Mucosa of descending colon (tissue), 3 donors: ENCODE measurements at regions not wholly inside any gene's neighbourhood (a gene's known extent, or its start where the extent isn't known, plus 50 kb on each side); places are given as distances from the start of the nearest gene placed in this dataset.

Experiments used
- ATAC-seq: fragments of 200-7000 bp; cut with Tn5 transposase; one replicate; pipeline ENCODE4 v1.9.1; 2020; ENCODE audit warnings: mild to moderate bottlenecking, moderate library complexity
- DNase-seq, 3 donors: peaks; one replicate each; pipeline ENCODE4 v3.0.0-alpha.2; 2020
- H3K36me3 ChIP-seq: fragments of 200-600 bp; one replicate; pipeline ENCODE4 v1.8.0; 2021; ENCODE audit warnings: low read depth, mild to moderate bottlenecking
- H3K4me1 ChIP-seq: fragments of 200-600 bp; one replicate; pipeline ENCODE4 v1.8.0; 2021; ENCODE audit warnings: low read depth, mild to moderate bottlenecking
- H3K4me3 ChIP-seq: fragments of 200-600 bp; one replicate; pipeline ENCODE4 v1.8.0; 2021; ENCODE audit warnings: mild to moderate bottlenecking
- H3K9me3 ChIP-seq: fragments of 200-600 bp; one replicate; pipeline ENCODE4 v1.8.0; 2021; ENCODE audit warnings: mild to moderate bottlenecking
- intact Hi-C, 2 donors: fragments of 100-400 bp; cut with DNase I in 1 of 2; cut with micrococcal nuclease in 1 of 2; formaldehyde crosslinking; loops; one replicate each; pipeline versions ENCODE4 v1.11.0 to v1.11.1; 2022; cut with DNase I, micrococcal nuclease
- TF ChIP-seq, protein P1 (sequence below): fragments of 200-600 bp; IDR thresholded peaks from one replicate; pipeline ENCODE4 v1.8.0; 2022; ENCODE audit warnings: antibody characterized with exemption, mild to moderate bottlenecking
- donor health status: DM: no; HTN: no; CAD: no; lungs with moderate emphysema.
- donor health status: DM: no; HTN: no; CAD: no.
- donor health status: DM: no; HTN: yes; CAD: no.

DNA sequence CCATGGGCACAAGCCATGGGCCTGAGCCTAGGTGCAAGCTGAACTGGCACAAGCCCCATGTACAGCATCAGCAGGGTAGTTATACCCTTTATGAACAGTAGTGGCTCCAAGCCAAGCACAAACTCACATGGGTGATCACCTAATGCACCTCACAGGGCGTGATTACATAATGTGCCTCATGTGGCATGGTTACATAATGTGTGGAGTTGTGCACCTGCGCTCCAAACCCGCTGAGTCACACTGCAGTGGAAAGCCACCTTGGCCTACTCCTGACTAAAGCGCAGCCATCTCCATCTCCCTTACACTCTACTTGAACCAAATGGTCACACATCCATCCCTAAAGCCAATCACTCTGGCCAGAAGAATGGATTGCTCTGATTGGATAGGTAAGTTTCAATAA, 279.7 kb downstream of the MBD2 start:
- no peak for DNase-seq
- Histone ChIP-seq H3K9me3 (peaks cover 16% of the 10 kb centered on the region), H3K36me3 (no peaks in the 10 kb centered on the region), H3K4me3 (no peak overlapping the region), H3K4me1 (no peaks in the 10 kb centered on the region)
- TF ChIP-seq, protein P1, sequence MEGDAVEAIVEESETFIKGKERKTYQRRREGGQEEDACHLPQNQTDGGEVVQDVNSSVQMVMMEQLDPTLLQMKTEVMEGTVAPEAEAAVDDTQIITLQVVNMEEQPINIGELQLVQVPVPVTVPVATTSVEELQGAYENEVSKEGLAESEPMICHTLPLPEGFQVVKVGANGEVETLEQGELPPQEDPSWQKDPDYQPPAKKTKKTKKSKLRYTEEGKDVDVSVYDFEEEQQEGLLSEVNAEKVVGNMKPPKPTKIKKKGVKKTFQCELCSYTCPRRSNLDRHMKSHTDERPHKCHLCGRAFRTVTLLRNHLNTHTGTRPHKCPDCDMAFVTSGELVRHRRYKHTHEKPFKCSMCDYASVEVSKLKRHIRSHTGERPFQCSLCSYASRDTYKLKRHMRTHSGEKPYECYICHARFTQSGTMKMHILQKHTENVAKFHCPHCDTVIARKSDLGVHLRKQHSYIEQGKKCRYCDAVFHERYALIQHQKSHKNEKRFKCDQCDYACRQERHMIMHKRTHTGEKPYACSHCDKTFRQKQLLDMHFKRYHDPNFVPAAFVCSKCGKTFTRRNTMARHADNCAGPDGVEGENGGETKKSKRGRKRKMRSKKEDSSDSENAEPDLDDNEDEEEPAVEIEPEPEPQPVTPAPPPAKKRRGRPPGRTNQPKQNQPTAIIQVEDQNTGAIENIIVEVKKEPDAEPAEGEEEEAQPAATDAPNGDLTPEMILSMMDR: no peak
- ATAC-seq: no peak
- intact Hi-C loops: no loop called here

- ATAC-seq (no peak), DNase-seq (no peak)
- Histone ChIP-seq H3K4me3 (no peak overlapping the region), H3K4me1 (no peaks in the 10 kb centered on the region), H3K36me3 (no peaks in the 10 kb centered on the region), H3K9me3 (peaks cover 16% of the 10 kb centered on the region)
- TF ChIP-seq, protein P1: no peak
- intact Hi-C loops: no loop called here
These were observed 281.1 kb downstream of the MBD2 start for GRCh38 chr18:53943326-53943860.

DNA sequence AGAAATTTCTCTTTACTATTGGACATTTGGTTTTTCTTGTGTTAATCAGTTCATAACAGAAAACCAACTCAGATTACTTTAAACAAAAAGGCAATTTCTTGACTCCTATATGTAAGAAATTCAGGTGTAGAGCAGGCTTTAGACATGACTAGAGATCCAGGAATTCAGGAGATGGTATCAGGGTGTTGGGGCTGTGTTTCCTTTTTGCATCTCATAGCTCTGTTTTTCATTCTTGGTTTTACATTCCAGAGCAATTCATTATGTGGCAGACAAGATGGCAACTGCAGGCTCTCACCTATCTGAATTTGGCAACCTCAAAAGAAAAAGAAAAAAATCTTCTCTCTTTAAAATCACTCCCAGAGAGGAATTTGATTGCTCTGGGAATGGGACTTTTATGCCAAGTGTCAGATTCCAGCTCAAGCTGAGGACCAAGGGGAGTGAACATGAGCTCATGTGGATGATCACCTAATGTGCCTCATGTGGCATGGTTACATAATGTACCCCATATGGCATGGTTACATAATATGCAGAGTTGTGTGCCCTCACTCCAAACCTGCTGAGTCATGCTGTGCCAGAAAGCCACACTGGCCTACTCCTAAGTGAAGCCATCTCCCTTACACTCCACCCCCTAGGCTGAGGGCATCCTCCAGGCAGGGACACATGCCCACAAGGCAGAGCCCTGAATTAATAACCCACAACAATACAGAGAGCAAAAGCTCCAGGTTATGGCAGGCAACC, 282.7 kb downstream of the MBD2 start:
- no peaks in the 10 kb centered on the region for H3K4me1 ChIP-seq
- H3K9me3 ChIP-seq: peaks cover 16% of the 10 kb centered on the region
- intact Hi-C loops: no loop called here
- DNase-seq (no peak), ATAC-seq (no peak)
- no peaks in the 10 kb centered on the region for H3K36me3 ChIP-seq
- TF ChIP-seq, protein P1: no peak
- no peak overlapping the region for H3K4me3 ChIP-seq

GRCh38 chr18:53937037-53937436, 287.4 kb downstream of the MBD2 start:
- ATAC-seq: no peak
- no peaks in the 10 kb centered on the region for H3K36me3 ChIP-seq
- no peaks in the 10 kb centered on the region for H3K4me1 ChIP-seq
- intact Hi-C loops: no loop called here
- H3K4me3 ChIP-seq: no peak overlapping the region
- TF ChIP-seq, protein P1: no peak
- no peak for DNase-seq
- H3K9me3 ChIP-seq: no peaks in the 10 kb centered on the region

DNA sequence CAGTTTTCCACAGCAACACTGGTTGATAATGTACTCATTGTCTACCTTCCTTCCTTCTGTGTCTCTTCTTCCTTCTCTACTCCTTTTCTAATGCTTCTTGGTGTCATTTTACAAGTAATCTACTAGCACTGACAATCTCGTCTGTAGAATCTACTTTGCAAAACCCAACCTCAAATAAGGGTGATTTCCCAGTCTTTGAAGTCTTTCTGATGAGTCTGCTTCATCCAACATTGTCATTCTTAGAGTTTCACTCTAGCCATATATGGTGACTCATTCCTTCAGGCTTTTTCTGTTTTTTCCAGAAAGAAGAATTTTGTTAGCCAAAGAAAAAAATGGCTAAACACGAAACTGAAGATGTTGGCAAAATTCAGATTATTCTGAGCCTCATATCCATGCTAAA, 288.7 kb downstream of the MBD2 start:
- H3K36me3 ChIP-seq: no peaks in the 10 kb centered on the region
- DNase-seq (no peak), ATAC-seq (no peak)
- no peaks in the 10 kb centered on the region for H3K4me1 ChIP-seq
- TF ChIP-seq, protein P1: no peak
- H3K4me3 ChIP-seq: no peak overlapping the region
- intact Hi-C loops: no loop called here
- no peaks in the 10 kb centered on the region for H3K9me3 ChIP-seq
